Mesenchymal stem cell (in vitro differentiated cells and primary cell): ENCODE measurements at regions not wholly inside any gene's neighbourhood (a gene's known extent, or its start where the extent isn't known, plus 50 kb on each side); places are given as distances from the start of the nearest gene placed in this dataset.
A peak's percentile ranks its signal among the peaks of the same experiment; 100 is the strongest.

Experiments used
- DNase-seq: peaks from one replicate; pipeline ENCODE4 v3.0.0-alpha.2; 2013
- H2AFZ ChIP-seq: one replicate; pipeline ENCODE4 v1.6.1; 2013; ENCODE audit warnings: low read depth, mild to moderate bottlenecking, control low read depth, inconsistent platforms, low read length, moderate library complexity
- H2AK5ac ChIP-seq: 2 replicates; pipeline ENCODE4 v1.6.1; 2013; ENCODE audit warnings: low read length, moderate library complexity, mild to moderate bottlenecking, inconsistent platforms; ENCODE audit not compliant: severe bottlenecking
- H2BK120ac ChIP-seq: one replicate; pipeline ENCODE4 v1.6.1; 2013; ENCODE audit warnings: low read depth, mild to moderate bottlenecking, inconsistent platforms, low read length, moderate library complexity
- H2BK12ac ChIP-seq, 2 experiments: one replicate each; pipeline ENCODE4 v1.6.1; 2013; ENCODE audit warnings: inconsistent platforms in 2 of 2, low read length in 2 of 2, mild to moderate bottlenecking in 2 of 2, moderate library complexity in 2 of 2, control low read depth in 1 of 2
- H2BK15ac ChIP-seq: one replicate; pipeline ENCODE4 v1.6.1; 2013; ENCODE audit warnings: mild to moderate bottlenecking, low read depth, inconsistent platforms; ENCODE audit not compliant: poor library complexity, severe bottlenecking
- H2BK5ac ChIP-seq: 2 replicates; pipeline ENCODE4 v1.6.1; 2013; ENCODE audit warnings: low read depth, mild to moderate bottlenecking, low read length, control low read depth, inconsistent platforms; ENCODE audit not compliant: poor library complexity, severe bottlenecking
- H3K14ac ChIP-seq, 2 experiments: one replicate each; pipeline ENCODE4 v1.6.1; 2013; ENCODE audit warnings: inconsistent platforms in 2 of 2, low read length in 2 of 2, control low read depth in 1 of 2, mild to moderate bottlenecking in 1 of 2, moderate library complexity in 1 of 2
- H3K18ac ChIP-seq, 2 experiments: one replicate each; pipeline ENCODE4 v1.6.1; 2013; ENCODE audit warnings: inconsistent platforms in 2 of 2, low read length in 2 of 2, control low read depth in 1 of 2, low read depth in 1 of 2, mild to moderate bottlenecking in 1 of 2
- H3K23ac ChIP-seq, 2 experiments: one replicate each; pipeline ENCODE4 v1.6.1; 2013; ENCODE audit warnings: inconsistent platforms in 2 of 2, low read length in 2 of 2, mild to moderate bottlenecking in 2 of 2, moderate library complexity in 2 of 2, control low read depth in 1 of 2
- H3K27ac ChIP-seq: 2 replicates; pipeline ENCODE4 v1.5.1; 2013; ENCODE audit warnings: mild to moderate bottlenecking, moderate library complexity, low read length, control low read depth, inconsistent platforms; ENCODE audit not compliant: poor library complexity, severe bottlenecking
- H3K27me3 ChIP-seq, 2 experiments: 2 replicates each; pipeline versions ENCODE4 v1.6.1 to v1.7.0; 2013; ENCODE audit warnings: low read length in 2 of 2, mild to moderate bottlenecking in 2 of 2, moderate library complexity in 2 of 2, control low read depth in 1 of 2, inconsistent platforms in 1 of 2; ENCODE audit not compliant: control insufficient read depth in 1 of 2, insufficient read depth in 1 of 2
- H3K36me3 ChIP-seq, 2 experiments: 2 replicates each; pipeline versions ENCODE4 v1.6.1 to v1.7.0; 2013; ENCODE audit warnings: low read length in 2 of 2, control low read depth in 1 of 2, inconsistent platforms in 1 of 2, low read depth in 1 of 2, mild to moderate bottlenecking in 1 of 2; ENCODE audit not compliant: insufficient read depth in 2 of 2, control insufficient read depth in 1 of 2
- H3K4ac ChIP-seq, 2 experiments: one replicate each; pipeline ENCODE4 v1.6.1; 2013; ENCODE audit warnings: inconsistent platforms in 2 of 2, low read length in 2 of 2, mild to moderate bottlenecking in 2 of 2, moderate library complexity in 2 of 2, control low read depth in 1 of 2, low read depth in 1 of 2
- H3K4me1 ChIP-seq: 2 replicates; pipeline ENCODE4 v1.6.1; 2013; ENCODE audit warnings: low read depth, low read length, control low read depth; ENCODE audit not compliant: control insufficient read depth, insufficient read depth
- H3K4me2 ChIP-seq: 2 replicates; pipeline ENCODE4 v1.6.1; 2013; ENCODE audit warnings: low read length, mild to moderate bottlenecking, inconsistent platforms; ENCODE audit not compliant: poor library complexity, severe bottlenecking
- H3K4me3 ChIP-seq, 2 experiments: 2 replicates each; pipeline versions ENCODE4 v1.5.1 to v1.7.0; 2013; ENCODE audit warnings: low read length in 2 of 2, mild to moderate bottlenecking in 2 of 2, control low read depth in 1 of 2, low read depth in 1 of 2; ENCODE audit not compliant: insufficient read depth in 1 of 2
- H3K79me1 ChIP-seq: replicated peaks from 2 replicates; pipeline ENCODE4 v1.6.1; 2013; ENCODE audit warnings: mild to moderate bottlenecking, control low read depth, low read length, inconsistent platforms; ENCODE audit not compliant: poor library complexity, severe bottlenecking
- H3K9ac ChIP-seq: 2 replicates; pipeline ENCODE4 v1.7.0; 2013; ENCODE audit warnings: mild to moderate bottlenecking, low read length, moderate library complexity
- H3K9me3 ChIP-seq: 2 replicates; pipeline ENCODE4 v1.7.0; 2013; ENCODE audit warnings: mild to moderate bottlenecking, low read length; ENCODE audit not compliant: control insufficient read depth
- H4K8ac ChIP-seq: one replicate; pipeline ENCODE4 v1.6.1; 2013; ENCODE audit warnings: inconsistent platforms, mild to moderate bottlenecking, low read length, moderate library complexity
- H4K91ac ChIP-seq: one replicate; pipeline ENCODE4 v1.6.1; 2013; ENCODE audit warnings: mild to moderate bottlenecking, low read length, inconsistent platforms
- WGBS: methylation state at CpG from one replicate; pipeline ENCODE4 v1.1.7; 2013; ENCODE audit warnings: mixed read lengths; 5-methylcytosine and 5-hydroxymethylcytosine counted together

- Histone ChIP-seq H2BK15ac (no peak overlapping the region), H3K14ac (no peak overlapping the region), H2BK5ac (no peak overlapping the region), H3K23ac (no peak overlapping the region), H3K9ac (no peak overlapping the region), H2AFZ (no peak overlapping the region), H3K27ac (no peak overlapping the region), H3K4me1 (peaks cover 8% of the 10 kb centered on the region), H3K9me3 (no peaks in the 10 kb centered on the region), H2BK12ac (no peak overlapping the region), H3K79me1 (no peaks in the 10 kb centered on the region), H2AK5ac (no peak overlapping the region), H3K18ac (no peak overlapping the region), H3K4me2 (no peak overlapping the region), H3K27me3 (no peaks in the 10 kb centered on the region), H3K36me3 (no peaks in the 10 kb centered on the region), H2BK120ac (no peak overlapping the region), H3K4me3 (no peak overlapping the region), H4K8ac (no peak overlapping the region), H3K4ac (no peak overlapping the region), H4K91ac (no peak overlapping the region)
- no peak for DNase-seq
- WGBS = 100% methylated on average over 1 of the region's 6 CpGs
Measured at GRCh38 chr6:167696296-167696695, 130.4 kb upstream of the AFDN start.

DNA sequence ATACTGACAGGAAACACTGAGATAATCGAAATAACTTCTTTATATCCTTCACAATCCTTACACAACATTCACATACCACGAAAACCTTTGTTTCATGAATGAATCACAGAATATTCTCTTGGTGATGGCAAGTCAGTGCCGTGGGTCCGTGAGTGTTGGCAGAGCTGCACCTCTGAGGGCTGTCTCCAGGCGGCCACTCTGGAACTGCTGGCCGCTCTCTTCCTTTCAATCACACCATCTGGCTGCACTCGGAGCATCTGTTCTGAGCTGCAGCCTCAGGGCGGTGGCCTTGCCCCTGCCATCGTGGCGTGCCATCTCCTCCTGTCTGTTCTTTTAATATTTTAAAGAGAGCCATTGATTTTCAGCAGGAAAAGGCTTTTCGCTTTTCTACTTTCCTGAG, 129.4 kb upstream of the AFDN start:
- Histone ChIP-seq H4K91ac (no peak overlapping the region), H3K9me3 (no peaks in the 10 kb centered on the region), H3K36me3 (no peaks in the 10 kb centered on the region), H2BK5ac (no peak overlapping the region), H3K27ac (no peak overlapping the region), H3K14ac (no peak overlapping the region), H3K4ac (no peak overlapping the region), H3K9ac (no peak overlapping the region), H2BK120ac (no peak overlapping the region), H3K23ac (no peak overlapping the region), H3K4me3 (no peak overlapping the region), H2AFZ (no peak overlapping the region), H2AK5ac (no peak overlapping the region), H3K79me1 (no peaks in the 10 kb centered on the region), H2BK12ac (peak overlapping the region in 1 of 2 experiments; percentile 3), H4K8ac (no peak overlapping the region), H3K27me3 (no peaks in the 10 kb centered on the region), H3K18ac (peak overlapping the region in 1 of 2 experiments; percentile 2), H2BK15ac (no peak overlapping the region), H3K4me1 (peaks cover 8% of the 10 kb centered on the region), H3K4me2 (no peak overlapping the region)
- DNase-seq = no peak
- 82% methylated on average over 11 of the region's 11 CpGs for WGBS

- Histone ChIP-seq H3K4ac (no peak overlapping the region), H4K8ac (no peak overlapping the region), H3K23ac (no peak overlapping the region), H2BK15ac (peak overlapping the region; percentile 26), H3K14ac (no peak overlapping the region), H2AFZ (no peak overlapping the region), H3K36me3 (no peaks in the 10 kb centered on the region), H2BK120ac (no peak overlapping the region), H4K91ac (peak overlapping the region; percentile 14), H3K79me1 (no peaks in the 10 kb centered on the region), H2BK12ac (peak overlapping the region in 1 of 2 experiments; percentile 70), H3K27me3 (no peaks in the 10 kb centered on the region), H3K9ac (no peak overlapping the region), H2AK5ac (no peak overlapping the region), H3K4me1 (peaks cover 11% of the 10 kb centered on the region), H3K9me3 (no peaks in the 10 kb centered on the region), H3K27ac (no peak overlapping the region), H3K4me2 (no peak overlapping the region), H3K18ac (peak overlapping the region in 1 of 2 experiments; percentile 25), H2BK5ac (no peak overlapping the region), H3K4me3 (no peak overlapping the region)
- WGBS = 80% methylated on average over 12 of the region's 12 CpGs
- DNase-seq = no peak
Measured at GRCh38 chr6:167698540-167698939, 128.2 kb upstream of the AFDN start.

DNA sequence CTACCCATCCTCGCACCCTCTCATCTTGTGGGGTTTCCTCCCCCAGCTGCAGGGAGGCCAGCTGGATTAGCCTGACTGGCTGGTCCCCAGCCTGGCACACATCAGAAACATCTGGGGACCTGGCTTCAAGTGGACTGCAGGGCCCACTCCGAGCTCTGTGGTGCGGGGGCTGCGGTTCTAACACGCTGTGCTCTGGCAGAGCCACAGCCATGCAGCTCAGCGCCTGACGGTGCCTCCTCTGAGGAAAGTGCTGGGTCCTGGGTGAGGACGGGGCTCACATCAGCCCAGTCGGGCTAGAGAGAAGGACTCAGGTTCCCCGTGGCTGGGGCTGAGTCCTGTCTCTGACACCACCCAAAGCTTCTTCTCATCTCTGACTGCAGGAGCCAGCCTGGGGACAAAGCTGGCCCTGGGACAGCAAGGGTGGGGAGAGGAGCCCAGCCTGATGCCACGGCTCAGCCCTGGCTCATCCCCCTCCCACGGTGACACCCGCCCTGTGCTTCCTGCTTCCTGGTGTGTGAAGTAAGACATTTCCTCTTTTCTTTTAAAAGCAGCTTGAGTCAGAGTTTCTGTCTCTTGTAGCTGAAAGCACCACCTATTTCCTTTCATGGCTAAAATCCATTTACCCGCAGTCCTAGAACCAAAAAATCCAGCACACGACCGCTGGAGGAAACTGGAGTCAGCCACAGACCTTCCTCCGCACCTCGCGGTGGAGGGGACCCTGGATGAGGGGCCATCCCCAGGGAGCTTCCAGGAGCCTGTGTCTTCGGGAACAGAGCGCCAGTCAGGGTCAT, 127.4 kb upstream of the AFDN start:
- peak overlapping the region; percentile 87 for H2AFZ ChIP-seq
- peak overlapping the region; percentile 87 to 97 for H2BK12ac ChIP-seq
- no peak overlapping the region for H3K23ac ChIP-seq
- peak overlapping the region; percentile 98 for H2BK120ac ChIP-seq
- peak overlapping the region; percentile 93 for H2BK15ac ChIP-seq
- no peaks in the 10 kb centered on the region for H3K36me3 ChIP-seq
- DNase-seq = peak; percentile 64
- WGBS = 32% methylated on average over 14 of the region's 21 CpGs
- peak overlapping the region in 1 of 2 experiments; percentile 91 for H3K14ac ChIP-seq
- H3K18ac ChIP-seq = peak overlapping the region; percentile 90 to 95
- H4K91ac ChIP-seq = peak overlapping the region; percentile 100
- H3K4ac ChIP-seq = peak overlapping the region; percentile 95 to 99
- H3K4me2 ChIP-seq = peak overlapping the region; percentile 48
- no peak overlapping the region for H3K4me3 ChIP-seq
- H3K4me1 ChIP-seq = peaks cover 11% of the 10 kb centered on the region
- H3K27ac ChIP-seq = no peak overlapping the region
- H2AK5ac ChIP-seq = no peak overlapping the region
- H3K79me1 ChIP-seq = no peaks in the 10 kb centered on the region
- H3K9me3 ChIP-seq = no peaks in the 10 kb centered on the region
- H3K9ac ChIP-seq = peak overlapping the region; percentile 64
- no peak overlapping the region for H2BK5ac ChIP-seq
- peak overlapping the region; percentile 100 for H4K8ac ChIP-seq
- H3K27me3 ChIP-seq = no peaks in the 10 kb centered on the region
